Bronchial epithelial cell (primary cell): ENCODE measurements at regions not wholly inside any gene's neighbourhood (a gene's known extent, or its start where the extent isn't known, plus 50 kb on each side); places are given as distances from the start of the nearest gene placed in this dataset.

Experiments used
- DNase-seq: peaks from one replicate; pipeline ENCODE4 v3.0.0-alpha.2; 2010; ENCODE audit warnings: low read depth
- FAIRE-seq: peaks from 2 replicates; lab custom pipeline; 2011; peaks lifted over from hg19 to GRCh38; lab: Jason Lieb, UNC
- H3K27me3 ChIP-seq: 2 replicates; pipeline ENCODE4 v1.5.1; 2011; ENCODE audit warnings: low read length; ENCODE audit not compliant: control insufficient read depth, insufficient read depth
- H3K36me3 ChIP-seq: 2 replicates; pipeline ENCODE4 v1.5.1; 2011; ENCODE audit warnings: low read length; ENCODE audit not compliant: control insufficient read depth, insufficient read depth
- H3K4me3 ChIP-seq: 2 replicates; pipeline ENCODE4 v1.5.1; 2011; ENCODE audit warnings: mild to moderate bottlenecking, low read depth, low read length, control low read depth
- TF ChIP-seq, protein P1 (sequence below): IDR thresholded peaks from 2 replicates; pipeline ENCODE4 v1.5.1; 2011; ENCODE audit warnings: mild to moderate bottlenecking, moderate library complexity, low read length, control low read depth, inconsistent platforms; ENCODE audit not compliant: insufficient read depth, severe bottlenecking

GRCh38 chr21:15204140-15204969 is 139.6 kb upstream of the NRIP1 start:
- H3K27me3 ChIP-seq = no peaks in the 10 kb centered on the region
- TF ChIP-seq, protein P1, sequence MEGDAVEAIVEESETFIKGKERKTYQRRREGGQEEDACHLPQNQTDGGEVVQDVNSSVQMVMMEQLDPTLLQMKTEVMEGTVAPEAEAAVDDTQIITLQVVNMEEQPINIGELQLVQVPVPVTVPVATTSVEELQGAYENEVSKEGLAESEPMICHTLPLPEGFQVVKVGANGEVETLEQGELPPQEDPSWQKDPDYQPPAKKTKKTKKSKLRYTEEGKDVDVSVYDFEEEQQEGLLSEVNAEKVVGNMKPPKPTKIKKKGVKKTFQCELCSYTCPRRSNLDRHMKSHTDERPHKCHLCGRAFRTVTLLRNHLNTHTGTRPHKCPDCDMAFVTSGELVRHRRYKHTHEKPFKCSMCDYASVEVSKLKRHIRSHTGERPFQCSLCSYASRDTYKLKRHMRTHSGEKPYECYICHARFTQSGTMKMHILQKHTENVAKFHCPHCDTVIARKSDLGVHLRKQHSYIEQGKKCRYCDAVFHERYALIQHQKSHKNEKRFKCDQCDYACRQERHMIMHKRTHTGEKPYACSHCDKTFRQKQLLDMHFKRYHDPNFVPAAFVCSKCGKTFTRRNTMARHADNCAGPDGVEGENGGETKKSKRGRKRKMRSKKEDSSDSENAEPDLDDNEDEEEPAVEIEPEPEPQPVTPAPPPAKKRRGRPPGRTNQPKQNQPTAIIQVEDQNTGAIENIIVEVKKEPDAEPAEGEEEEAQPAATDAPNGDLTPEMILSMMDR = no peak
- H3K36me3 ChIP-seq = no peaks in the 10 kb centered on the region
- no peak for FAIRE-seq
- no peak overlapping the region for H3K4me3 ChIP-seq
- DNase-seq = no peak

DNA sequence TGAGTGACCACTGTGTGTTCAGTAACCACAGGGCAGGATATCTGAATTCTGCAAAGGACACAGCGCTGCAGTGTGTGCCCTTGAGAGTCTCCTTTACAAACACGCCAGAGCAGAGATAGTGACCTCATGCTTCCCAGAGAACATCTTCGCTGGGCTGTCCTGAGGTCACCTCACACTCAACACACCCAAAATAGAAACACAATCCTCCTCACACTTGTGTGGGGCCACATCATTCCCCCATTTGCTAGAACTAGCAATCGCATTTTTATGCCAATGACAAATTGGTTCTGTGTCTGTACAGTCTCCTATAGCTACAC is 140.1 kb upstream of the NRIP1 start:
- H3K36me3 ChIP-seq = no peaks in the 10 kb centered on the region
- DNase-seq (no peak), FAIRE-seq (peak; percentile 40)
- H3K27me3 ChIP-seq = no peaks in the 10 kb centered on the region
- TF ChIP-seq, protein P1 = no peak
- no peak overlapping the region for H3K4me3 ChIP-seq

GRCh38 chr21:15206514-15206913 is 141.7 kb upstream of the NRIP1 start:
- Histone ChIP-seq H3K4me3 (no peak overlapping the region), H3K27me3 (no peaks in the 10 kb centered on the region), H3K36me3 (no peaks in the 10 kb centered on the region)
- no peak for FAIRE-seq
- no peak for DNase-seq
- TF ChIP-seq, protein P1 = no peak

DNA sequence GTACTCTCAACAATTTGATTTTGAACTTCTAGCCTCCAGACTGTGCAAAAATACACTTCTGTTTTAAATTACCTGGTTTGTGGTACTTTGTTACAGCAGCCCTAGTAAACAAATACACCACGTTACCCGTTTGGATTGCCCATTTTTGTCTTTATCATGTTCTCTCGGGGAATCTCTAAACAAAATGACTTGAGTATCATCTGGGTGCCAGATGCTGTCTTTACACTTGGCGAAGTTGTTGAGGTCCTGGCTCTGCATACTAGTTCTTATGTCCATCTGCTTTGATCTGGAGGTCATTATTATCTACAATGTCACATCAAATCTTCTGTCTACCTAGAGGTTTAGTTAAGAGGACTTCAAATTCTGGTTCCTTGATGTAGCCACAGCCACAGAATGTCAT is 142.4 kb upstream of the NRIP1 start:
- FAIRE-seq = no peak
- Histone ChIP-seq H3K36me3 (no peaks in the 10 kb centered on the region), H3K27me3 (no peaks in the 10 kb centered on the region), H3K4me3 (no peak overlapping the region)
- DNase-seq = no peak
- TF ChIP-seq, protein P1 = no peak

DNA sequence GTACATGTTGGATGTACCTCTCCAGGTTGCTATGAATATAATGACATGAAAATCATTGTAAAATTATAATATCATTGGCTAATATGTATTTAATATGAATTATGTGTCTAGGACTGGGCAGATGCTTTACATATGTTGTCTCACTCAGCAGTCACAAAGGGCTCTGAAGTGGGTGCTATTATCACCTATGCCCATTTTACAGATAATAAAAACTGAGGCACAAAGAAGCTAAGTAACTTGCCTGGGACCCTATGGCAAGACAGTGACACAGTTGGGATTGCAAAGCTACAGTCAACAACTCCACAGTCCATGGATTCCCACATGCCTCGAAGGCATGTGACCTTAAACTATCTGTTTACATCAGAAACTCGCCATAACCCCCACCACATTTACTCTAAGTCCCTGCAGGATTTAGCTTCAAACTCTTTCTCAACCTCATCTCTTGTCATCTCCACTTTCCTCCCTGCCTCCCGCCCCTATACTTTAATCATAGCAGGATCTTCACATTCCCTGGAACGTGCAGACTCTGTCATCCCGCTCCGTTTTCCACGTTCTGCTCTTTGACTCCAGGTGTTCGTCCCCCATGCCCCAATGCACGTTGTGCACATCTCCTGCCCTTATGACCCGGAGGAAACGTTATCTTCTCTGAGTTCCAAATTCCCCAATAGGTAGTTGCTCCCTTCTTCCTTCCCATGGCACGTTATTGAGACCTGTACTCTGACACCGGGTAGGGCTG is 143.0 kb upstream of the NRIP1 start:
- TF ChIP-seq, protein P1 = no peak
- H3K27me3 ChIP-seq = no peaks in the 10 kb centered on the region
- no peaks in the 10 kb centered on the region for H3K36me3 ChIP-seq
- H3K4me3 ChIP-seq = no peak overlapping the region
- DNase-seq (no peak), FAIRE-seq (no peak)

DNA sequence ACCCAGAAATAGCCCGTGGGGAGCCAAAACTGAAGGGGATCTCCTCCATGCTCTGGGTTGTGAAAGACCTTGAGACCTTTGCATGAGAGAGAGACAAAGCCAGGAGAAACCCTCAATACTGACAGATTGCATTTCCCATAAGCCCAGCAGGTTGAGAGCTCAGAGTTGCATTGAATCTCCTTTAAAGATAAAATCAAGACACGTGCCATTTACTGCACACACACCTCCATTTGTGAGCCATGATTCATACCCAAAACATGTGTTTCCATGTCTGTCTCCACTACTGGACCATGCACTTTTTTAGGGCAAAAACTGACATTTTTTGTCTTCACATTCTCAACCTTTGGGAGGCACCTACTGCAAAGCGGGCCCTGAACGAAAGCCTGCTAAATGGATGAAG is 144.0 kb upstream of the NRIP1 start:
- TF ChIP-seq, protein P1 = no peak
- no peak overlapping the region for H3K4me3 ChIP-seq
- H3K36me3 ChIP-seq = no peaks in the 10 kb centered on the region
- FAIRE-seq (peak; percentile 40), DNase-seq (peak; percentile 35)
- no peaks in the 10 kb centered on the region for H3K27me3 ChIP-seq
